ENCODE measurements at regions not wholly inside any gene's neighbourhood (a gene's known extent, or its start where the extent isn't known, plus 50 kb on each side); places are given as distances from the start of the nearest gene placed in this dataset.

DNA sequence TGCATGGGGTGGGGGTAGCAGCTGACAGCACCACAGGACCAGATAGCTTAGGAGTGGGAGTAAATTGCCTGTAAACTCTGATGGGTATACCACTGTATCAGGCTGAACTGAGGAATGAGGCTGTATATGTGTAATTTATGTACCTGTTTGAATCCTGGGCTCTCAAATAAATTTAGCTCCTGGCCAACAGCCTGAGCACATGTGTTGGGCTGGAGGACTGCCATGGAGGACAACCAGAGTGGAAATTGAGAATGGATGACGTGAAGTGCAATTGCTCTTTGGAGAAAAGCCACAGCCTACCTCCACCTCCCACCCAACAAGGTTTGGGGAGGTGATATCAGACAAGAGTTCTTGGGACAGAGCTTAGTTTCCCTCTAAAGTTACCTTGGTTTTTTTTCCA lies 328.6 kb upstream of the PROK2 start:
- Histone ChIP-seq H3K4me2 (ENCODE audit: low read length) (no peak overlapping the region), H3K9me3 (replicated peaks; ENCODE audit: low read length) (no peaks in the 10 kb centered on the region), H3K4me1 (ENCODE audit: control insufficient read depth, insufficient read depth, low read length) (no peaks in the 10 kb centered on the region), H3K27me3 (ENCODE audit: control insufficient read depth, insufficient read depth, low read length) (no peaks in the 10 kb centered on the region), H3K9ac (ENCODE audit: low read depth, low read length) (no peak overlapping the region), H3K4me3 (ENCODE audit: low read length) (no peak overlapping the region), H3K36me3 (ENCODE audit: insufficient read depth, low read length) (no peaks in the 10 kb centered on the region)

DNA sequence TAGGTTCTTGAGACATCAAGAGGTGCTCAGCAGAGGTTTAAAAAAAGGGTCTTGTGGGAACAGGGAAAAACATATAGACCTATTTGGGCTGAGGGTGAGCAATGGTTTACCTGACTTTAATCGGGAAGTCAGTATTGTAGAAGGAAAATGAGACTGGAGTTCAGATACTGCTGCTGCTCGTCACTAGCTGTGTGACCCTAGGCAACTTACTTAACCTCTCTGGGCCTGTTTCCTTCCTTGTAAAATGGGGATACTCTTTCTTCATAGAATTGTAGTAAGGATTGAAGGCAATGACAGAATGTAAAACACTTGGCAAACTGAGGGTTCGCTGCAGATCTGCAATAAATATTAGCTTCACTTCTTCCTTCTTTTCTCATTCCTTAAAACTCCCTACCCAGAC lies 327.5 kb upstream of the PROK2 start:
- Histone ChIP-seq H3K27me3 (ENCODE audit: control insufficient read depth, insufficient read depth, low read length) (no peaks in the 10 kb centered on the region), H3K4me3 (ENCODE audit: low read length) (no peak overlapping the region), H3K9me3 (replicated peaks; ENCODE audit: low read length) (no peaks in the 10 kb centered on the region), H3K4me1 (ENCODE audit: control insufficient read depth, insufficient read depth, low read length) (no peaks in the 10 kb centered on the region), H3K9ac (ENCODE audit: low read depth, low read length) (no peak overlapping the region), H3K36me3 (ENCODE audit: insufficient read depth, low read length) (no peaks in the 10 kb centered on the region), H3K4me2 (ENCODE audit: low read length) (no peak overlapping the region)

GRCh38 chr3:72111265-72112205 lies 326.6 kb upstream of the PROK2 start:
- no peaks in the 10 kb centered on the region for H3K9me3 ChIP-seq (replicated peaks; ENCODE audit: low read length)
- H3K4me2 ChIP-seq (ENCODE audit: low read length) = no peak overlapping the region
- H3K27me3 ChIP-seq (ENCODE audit: control insufficient read depth, insufficient read depth, low read length) = peaks cover 1% of the 10 kb centered on the region
- no peak overlapping the region for H3K9ac ChIP-seq (ENCODE audit: low read depth, low read length)
- no peaks in the 10 kb centered on the region for H3K36me3 ChIP-seq (ENCODE audit: insufficient read depth, low read length)
- H3K4me3 ChIP-seq (ENCODE audit: low read length) = no peak overlapping the region
- no peaks in the 10 kb centered on the region for H3K4me1 ChIP-seq (ENCODE audit: control insufficient read depth, insufficient read depth, low read length)

DNA sequence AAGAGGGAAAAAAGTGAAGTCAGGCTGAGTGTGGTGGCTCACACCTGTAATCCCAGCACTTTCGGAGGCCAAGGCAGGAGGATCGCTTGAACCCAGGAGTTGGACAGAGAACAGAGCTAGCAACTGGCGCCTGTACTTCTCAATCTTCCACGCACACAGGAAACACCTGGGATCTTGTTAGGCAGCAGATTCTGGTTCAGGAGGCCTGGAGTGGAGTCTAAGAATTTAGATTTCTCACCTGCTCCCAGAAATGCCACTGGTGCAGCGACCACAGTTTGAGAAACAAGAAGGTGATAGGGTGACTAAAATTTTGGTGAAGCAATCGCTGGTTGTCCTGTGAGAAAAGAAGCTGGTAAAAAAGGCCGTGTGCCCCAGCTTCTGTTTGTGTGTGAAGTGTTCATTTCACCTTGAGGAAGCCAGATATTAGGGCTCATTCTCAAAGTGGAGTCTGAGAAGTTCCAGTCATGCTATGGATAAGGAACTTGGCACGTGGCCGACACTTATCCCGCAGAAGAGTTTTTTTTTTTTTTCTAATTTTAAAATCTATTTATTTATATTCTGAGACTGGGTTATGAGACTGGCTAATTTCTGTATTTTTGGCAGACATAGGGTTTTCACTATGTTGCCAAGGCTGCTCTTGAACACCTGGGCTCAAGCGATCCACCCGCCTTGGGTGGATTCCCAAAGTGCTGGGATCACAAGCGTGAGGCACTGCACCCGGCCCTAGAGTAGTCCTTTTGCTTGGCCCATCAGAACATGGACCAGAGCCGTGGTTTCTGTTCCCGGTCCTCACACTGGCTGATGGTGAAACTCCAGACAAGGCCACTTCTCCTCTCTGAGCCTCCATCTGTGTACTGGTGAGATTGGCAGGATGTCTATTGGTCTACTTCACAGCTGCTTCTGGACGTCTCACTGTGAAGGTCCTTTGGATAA lies 324.6 kb upstream of the PROK2 start:
- no peak overlapping the region for H3K4me2 ChIP-seq (ENCODE audit: low read length)
- no peak overlapping the region for H3K9ac ChIP-seq (ENCODE audit: low read depth, low read length)
- H3K27me3 ChIP-seq (ENCODE audit: control insufficient read depth, insufficient read depth, low read length) = peaks cover 3% of the 10 kb centered on the region
- H3K4me3 ChIP-seq (ENCODE audit: low read length) = no peak overlapping the region
- no peaks in the 10 kb centered on the region for H3K36me3 ChIP-seq (ENCODE audit: insufficient read depth, low read length)
- no peaks in the 10 kb centered on the region for H3K9me3 ChIP-seq (replicated peaks; ENCODE audit: low read length)
- H3K4me1 ChIP-seq (ENCODE audit: control insufficient read depth, insufficient read depth, low read length) = no peaks in the 10 kb centered on the region

DNA sequence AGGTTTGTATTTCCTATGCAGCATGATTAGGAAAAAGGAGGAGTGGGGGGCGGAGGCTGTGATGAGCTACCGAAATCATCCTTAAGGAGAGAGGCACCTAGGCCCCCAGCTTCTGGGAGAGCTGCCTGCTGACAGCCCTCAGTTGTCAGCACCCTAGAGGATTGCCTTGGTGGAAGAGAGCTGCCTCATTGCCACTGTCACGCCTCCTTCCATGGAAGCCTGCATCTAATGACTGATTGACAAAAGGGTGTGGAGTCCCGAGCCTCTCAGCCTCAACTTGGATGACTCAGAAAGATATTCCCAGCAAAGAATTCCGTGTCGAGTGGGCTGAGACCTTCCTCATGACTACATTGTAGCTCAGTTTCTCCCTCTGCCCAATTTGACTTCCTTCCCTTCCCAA lies 320.4 kb upstream of the PROK2 start:
- Histone ChIP-seq H3K4me2 (ENCODE audit: low read length) (no peak overlapping the region), H3K9me3 (replicated peaks; ENCODE audit: low read length) (no peaks in the 10 kb centered on the region), H3K36me3 (ENCODE audit: insufficient read depth, low read length) (no peaks in the 10 kb centered on the region), H3K4me3 (ENCODE audit: low read length) (no peak overlapping the region), H3K9ac (ENCODE audit: low read depth, low read length) (no peak overlapping the region), H3K27me3 (ENCODE audit: control insufficient read depth, insufficient read depth, low read length) (peaks cover 8% of the 10 kb centered on the region), H3K4me1 (ENCODE audit: control insufficient read depth, insufficient read depth, low read length) (peaks cover 7% of the 10 kb centered on the region)

DNA sequence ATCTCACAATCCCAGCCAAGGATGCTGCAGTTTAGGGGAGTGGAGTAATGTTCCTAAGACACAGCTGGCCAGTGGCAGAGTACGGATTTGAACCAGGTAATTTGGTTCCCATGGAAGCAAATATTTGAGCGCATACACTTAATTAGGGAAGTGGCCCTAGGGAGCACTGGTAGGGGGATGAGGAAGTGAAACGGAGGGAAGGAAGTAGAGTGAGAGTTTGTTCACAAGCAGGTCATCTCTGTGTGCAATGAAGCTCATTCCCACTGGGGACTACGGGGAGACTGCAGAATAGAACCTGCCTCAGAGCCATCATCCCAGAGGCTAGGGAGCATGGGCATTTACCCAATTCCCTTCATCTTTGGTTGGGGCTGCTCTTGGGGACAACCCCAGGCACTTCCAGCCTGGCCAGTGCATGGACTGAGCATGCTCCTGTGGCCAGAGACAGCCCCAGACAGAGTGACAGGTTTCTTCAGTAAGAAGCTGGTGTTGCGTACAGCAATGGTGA lies 317.2 kb upstream of the PROK2 start:
- no peaks in the 10 kb centered on the region for H3K9me3 ChIP-seq (replicated peaks; ENCODE audit: low read length)
- H3K4me3 ChIP-seq (ENCODE audit: low read length) = no peak overlapping the region
- H3K4me2 ChIP-seq (ENCODE audit: low read length) = no peak overlapping the region
- H3K4me1 ChIP-seq (ENCODE audit: control insufficient read depth, insufficient read depth, low read length) = peaks cover 7% of the 10 kb centered on the region
- H3K9ac ChIP-seq (ENCODE audit: low read depth, low read length) = no peak overlapping the region
- H3K36me3 ChIP-seq (ENCODE audit: insufficient read depth, low read length) = no peaks in the 10 kb centered on the region
- H3K27me3 ChIP-seq (ENCODE audit: control insufficient read depth, insufficient read depth, low read length) = peaks cover 17% of the 10 kb centered on the region

- H3K4me2 ChIP-seq (ENCODE audit: low read length) = peak overlapping the region; percentile 94
- H3K9me3 ChIP-seq (replicated peaks; ENCODE audit: low read length) = no peaks in the 10 kb centered on the region
- H3K4me3 ChIP-seq (ENCODE audit: low read length) = no peak overlapping the region
- H3K36me3 ChIP-seq (ENCODE audit: insufficient read depth, low read length) = no peaks in the 10 kb centered on the region
- H3K9ac ChIP-seq (ENCODE audit: low read depth, low read length) = no peak overlapping the region
- H3K4me1 ChIP-seq (ENCODE audit: control insufficient read depth, insufficient read depth, low read length) = peaks cover 7% of the 10 kb centered on the region
- peaks cover 16% of the 10 kb centered on the region for H3K27me3 ChIP-seq (ENCODE audit: control insufficient read depth, insufficient read depth, low read length)
Measured at GRCh38 chr3:72101494-72101893, 316.5 kb upstream of the PROK2 start.

- peak overlapping the region; percentile 94 for H3K4me2 ChIP-seq (ENCODE audit: low read length)
- peak overlapping the region; percentile 74 for H3K4me3 ChIP-seq (ENCODE audit: low read length)
- peak overlapping the region; percentile 75 for H3K9ac ChIP-seq (ENCODE audit: low read depth, low read length)
- H3K9me3 ChIP-seq (replicated peaks; ENCODE audit: low read length) = no peaks in the 10 kb centered on the region
- H3K27me3 ChIP-seq (ENCODE audit: control insufficient read depth, insufficient read depth, low read length) = peaks cover 14% of the 10 kb centered on the region
- H3K36me3 ChIP-seq (ENCODE audit: insufficient read depth, low read length) = no peaks in the 10 kb centered on the region
- peaks cover 7% of the 10 kb centered on the region for H3K4me1 ChIP-seq (ENCODE audit: control insufficient read depth, insufficient read depth, low read length)
Measured at GRCh38 chr3:72100601-72101187, 315.7 kb upstream of the PROK2 start.

DNA sequence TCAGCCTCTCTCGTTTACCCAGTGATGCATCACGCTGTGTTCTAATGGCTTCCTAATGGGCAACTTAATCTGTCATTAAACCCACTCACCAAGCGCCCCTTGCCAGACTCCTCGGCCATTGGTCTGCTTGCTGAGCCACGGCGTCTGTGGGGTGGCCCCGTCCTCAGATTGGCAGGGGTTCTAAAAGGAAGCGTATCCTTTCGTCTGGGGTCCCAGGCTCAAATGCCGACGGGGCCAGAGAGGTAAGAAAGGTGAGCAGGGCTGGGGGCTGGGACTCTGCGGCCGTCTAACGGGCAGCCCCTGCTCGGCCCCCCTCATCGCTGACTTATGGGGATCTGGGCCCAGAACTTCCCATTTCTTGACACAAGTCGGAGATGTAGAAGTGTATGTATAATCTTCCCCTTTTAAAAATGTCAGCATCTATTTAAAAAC lies 315.1 kb upstream of the PROK2 start:
- no peaks in the 10 kb centered on the region for H3K9me3 ChIP-seq (replicated peaks; ENCODE audit: low read length)
- H3K4me2 ChIP-seq (ENCODE audit: low read length) = peak overlapping the region; percentile 94
- peaks cover 7% of the 10 kb centered on the region for H3K4me1 ChIP-seq (ENCODE audit: control insufficient read depth, insufficient read depth, low read length)
- H3K9ac ChIP-seq (ENCODE audit: low read depth, low read length) = peak overlapping the region; percentile 75
- peaks cover 14% of the 10 kb centered on the region for H3K27me3 ChIP-seq (ENCODE audit: control insufficient read depth, insufficient read depth, low read length)
- no peaks in the 10 kb centered on the region for H3K36me3 ChIP-seq (ENCODE audit: insufficient read depth, low read length)
- peak overlapping the region; percentile 74 for H3K4me3 ChIP-seq (ENCODE audit: low read length)

GRCh38 chr3:72099326-72100079 lies 314.6 kb upstream of the PROK2 start:
- H3K9ac ChIP-seq (ENCODE audit: low read depth, low read length) = no peak overlapping the region
- peaks cover 7% of the 10 kb centered on the region for H3K4me1 ChIP-seq (ENCODE audit: control insufficient read depth, insufficient read depth, low read length)
- no peaks in the 10 kb centered on the region for H3K36me3 ChIP-seq (ENCODE audit: insufficient read depth, low read length)
- H3K4me3 ChIP-seq (ENCODE audit: low read length) = no peak overlapping the region
- H3K9me3 ChIP-seq (replicated peaks; ENCODE audit: low read length) = no peaks in the 10 kb centered on the region
- peaks cover 17% of the 10 kb centered on the region for H3K27me3 ChIP-seq (ENCODE audit: control insufficient read depth, insufficient read depth, low read length)
- H3K4me2 ChIP-seq (ENCODE audit: low read length) = no peak overlapping the region
